HepG2 (cell line): ENCODE measurements at regions not wholly inside any gene's neighbourhood (a gene's known extent, or its start where the extent isn't known, plus 50 kb on each side); places are given as distances from the start of the nearest gene placed in this dataset.

Experiments used
- ATAC-seq: fragments of 200-7000 bp; cut with Tn5 transposase; 3 replicates; pipeline ENCODE4 v1.9.1; 2020; ENCODE audit warnings: mild to moderate bottlenecking, moderate library complexity
- BruUV-seq: library from RNA; stranded (reverse); fragments of 400-500 nt; replicated peaks from 2 replicates; lab custom pipeline; 2021; lab: Mats Ljungman, UMichigan
- CTCF ChIA-PET: fragments of 300-600 bp; formaldehyde crosslinking; extraction: SDS; loops from one replicate; lab custom pipeline; 2021; ENCODE audit warnings: low total read pairs, inconsistent platforms, low intra/inter-chr PET ratio; lab: Yijun Ruan, JAX
- POLR2A ChIA-PET: fragments of 350-600 bp; sonication (Branson Sonifier 250); formaldehyde crosslinking; loops from one replicate; lab custom pipeline; 2020; ENCODE audit warnings: antibody characterized with exemption, inconsistent platforms; lab: Yijun Ruan, JAX
- DNase-seq: peaks from one replicate; pipeline ENCODE4 v3.0.0-alpha.2; 2015; ENCODE audit warnings: low spot score
- FAIRE-seq: peaks from 3 replicates; lab custom pipeline; 2011; peaks lifted over from hg19 to GRCh38; lab: Jason Lieb, UNC
- H2AFZ ChIP-seq: one replicate; pipeline ENCODE4 v1.6.1; 2011; ENCODE audit warnings: low read length, inconsistent platforms
- H3K27ac ChIP-seq: fragments of 300-600 bp; 3 replicates; pipeline ENCODE4 v1.8.0; 2011; ENCODE audit warnings: mixed run types, mild to moderate bottlenecking, mixed read lengths, low read length, inconsistent platforms; ENCODE audit not compliant: insufficient read depth; ENCODE audit errors: extremely low read length
- H3K27me3 ChIP-seq, 2 experiments: fragments of 200-600 bp in 1 of 2; 2 replicates in 1 of 2; 3 replicates in 1 of 2; pipeline versions ENCODE4 v1.6.0 to v1.8.0; 2011; ENCODE audit warnings: low read length in 2 of 2, mild to moderate bottlenecking in 2 of 2, moderate library complexity in 2 of 2, inconsistent platforms in 1 of 2; ENCODE audit not compliant: insufficient read depth in 2 of 2, control insufficient read depth in 1 of 2
- H3K36me3 ChIP-seq, 2 experiments: fragments of 200-600 bp in 1 of 2; replicated peaks in 1 of 2; 2 replicates in 1 of 2; 3 replicates in 1 of 2; pipeline versions ENCODE4 v1.5.1 to v1.8.0; 2011; ENCODE audit warnings: low read length in 2 of 2, inconsistent platforms in 1 of 2; ENCODE audit not compliant: insufficient read depth in 2 of 2, control insufficient read depth in 1 of 2
- H3K4me1 ChIP-seq: 2 replicates; pipeline ENCODE4 v1.5.1; 2012; ENCODE audit warnings: low read length, inconsistent platforms; ENCODE audit not compliant: insufficient read depth
- H3K4me2 ChIP-seq: 2 replicates; pipeline ENCODE4 v1.6.0; 2011; ENCODE audit warnings: low read depth, low read length, inconsistent platforms
- H3K4me3 ChIP-seq, 3 experiments: fragments of 200-600 bp in 1 of 3; sonication (generic), shearing (Covaris generic) in 1 of 3; replicated peaks in 1 of 3; 2 replicates each; pipeline ENCODE4 v1.5.1; 2011 to 2016; ENCODE audit warnings: low read length in 3 of 3, inconsistent platforms in 2 of 3, low read depth in 2 of 3, mild to moderate bottlenecking in 2 of 3, control low read depth in 1 of 3, mixed read lengths in 1 of 3; ENCODE audit not compliant: insufficient read depth in 1 of 3
- H3K79me2 ChIP-seq: one replicate; pipeline ENCODE4 v1.6.1; 2011; ENCODE audit warnings: low read length, inconsistent platforms; ENCODE audit not compliant: insufficient read depth
- H3K9ac ChIP-seq: 2 replicates; pipeline ENCODE4 v1.6.0; 2011; ENCODE audit warnings: mild to moderate bottlenecking, low read depth, low read length, inconsistent platforms; ENCODE audit not compliant: insufficient read depth
- H3K9me3 ChIP-seq: 2 replicates; pipeline ENCODE4 v1.5.1; 2012; ENCODE audit warnings: mild to moderate bottlenecking, low read length
- H4K20me1 ChIP-seq: 2 replicates; pipeline ENCODE4 v1.6.0; 2011; ENCODE audit warnings: inconsistent platforms, mild to moderate bottlenecking, low read length, moderate library complexity; ENCODE audit not compliant: insufficient read depth
- DDIT3 ChIP-seq: sonication (generic); formaldehyde crosslinking; IDR thresholded peaks from 2 replicates; pipeline ENCODE4 v1.4.0; 2020; ENCODE audit warnings: mild to moderate bottlenecking, missing genetic modification reagents
- ELF3 ChIP-seq: IDR thresholded peaks from 2 replicates; pipeline ENCODE4 v1.6.1; 2016; ENCODE audit warnings: missing genetic modification reagents, missing compliant biosample characterization
- FOXP1 ChIP-seq, 2 experiments: fragments of 450-650 bp in 1 of 2; IDR thresholded peaks; 2 replicates each; pipeline ENCODE4 v1.6.1; 2017 to 2018; ENCODE audit warnings: antibody characterized with exemption in 1 of 2
- GATAD2A ChIP-seq: IDR thresholded peaks from 2 replicates; pipeline ENCODE4 v1.6.1; 2016
- SIN3A ChIP-seq: IDR thresholded peaks from 2 replicates; pipeline ENCODE4 v1.6.1; 2011; ENCODE audit warnings: low read depth, mild to moderate bottlenecking, control low read depth, low read length, borderline replicate concordance
- SMYD3 ChIP-seq: sonication (generic); formaldehyde crosslinking; IDR thresholded peaks from 2 replicates; pipeline ENCODE4 v1.8.1; 2023; ENCODE audit warnings: mild to moderate bottlenecking, missing genetic modification reagents
- TBL1XR1 ChIP-seq: fragments of 150-350 bp; IDR thresholded peaks from 2 replicates; pipeline ENCODE4 v1.6.1; 2014; ENCODE audit warnings: borderline replicate concordance, low read length; ENCODE audit not compliant: partially characterized antibody
- XRCC5 ChIP-seq: fragments of 200-400 bp; formaldehyde crosslinking; optimal IDR thresholded peaks from 2 replicates; pipeline ENCODE3; 2017; ENCODE audit warnings: mild to moderate bottlenecking, low read length
- ZBTB25 ChIP-seq: IDR thresholded peaks from 2 replicates; pipeline ENCODE4 v1.6.1; 2018; ENCODE audit warnings: missing genetic modification reagents
- ZNF331 ChIP-seq: sonication (generic); formaldehyde crosslinking; IDR thresholded peaks from 2 replicates; pipeline ENCODE4 v1.4.0; 2020; ENCODE audit warnings: missing genetic modification reagents
- ZNF512B ChIP-seq: sonication (generic); formaldehyde crosslinking; IDR thresholded peaks from 2 replicates; pipeline ENCODE4 v1.5.1; 2020; ENCODE audit warnings: missing genetic modification reagents, mild to moderate bottlenecking, borderline replicate concordance
- ZNF703 ChIP-seq: sonication (generic); formaldehyde crosslinking; IDR thresholded peaks from 2 replicates; pipeline ENCODE4 v1.5.1; 2020; ENCODE audit warnings: missing genetic modification reagents, mild to moderate bottlenecking, moderate library complexity, borderline replicate concordance
- WGBS: methylation state at CpG from one replicate; pipeline ENCODE4 v1.1.6; 2017; ENCODE audit warnings: low lambda C conversion rate; 5-methylcytosine and 5-hydroxymethylcytosine counted together
- in situ Hi-C: cut with HindIII; loops from 2 replicates; pipeline ENCODE4 v1.10.0; 2017; ENCODE audit warnings: low pct_unique_long_range_greater_than_20kb; ENCODE audit not compliant: extremely low pct_ligation_motif_present
- intact Hi-C: fragments of 100-400 bp; cut with micrococcal nuclease; formaldehyde crosslinking; loops from one replicate; pipeline ENCODE4 v1.10.0; 2022; ENCODE audit not compliant: unreplicated experiment

- H3K79me2 ChIP-seq = no peaks in the 10 kb centered on the region
- H3K27ac ChIP-seq = no peak overlapping the region
- intact Hi-C loops (no loop called here), in situ Hi-C loops (no loop called here)
- H4K20me1 ChIP-seq = no peaks in the 10 kb centered on the region
- H3K4me3 ChIP-seq = no peak overlapping the region
- TF ChIP-seq ELF3 (CRISPR knock-in tag) = no peak
- TF ChIP-seq ZBTB25 (CRISPR knock-in tag) = no peak
- no peak for TF ChIP-seq ZNF331 (CRISPR knock-in tag)
- TF ChIP-seq GATAD2A (CRISPR knock-in tag) = no peak
- TF ChIP-seq FOXP1 (IDR thresholded peaks at IDR 0.05) = no peak
- TF ChIP-seq FOXP1 (CRISPR knock-in tag; IDR thresholded peaks at IDR 0.05) = no peak
- no peak for TF ChIP-seq DDIT3 (CRISPR knock-in tag)
- TF ChIP-seq SIN3A = no peak
- TF ChIP-seq XRCC5 = no peak
- no peak for TF ChIP-seq ZNF703
- H3K4me2 ChIP-seq = no peak overlapping the region
- no peaks in the 10 kb centered on the region for H3K9me3 ChIP-seq
- no peaks in the 10 kb centered on the region for H3K27me3 ChIP-seq
- DNase-seq (no peak), FAIRE-seq (no peak), ATAC-seq (no peak)
- no peak overlapping the region for H3K9ac ChIP-seq
- H3K36me3 ChIP-seq = no peaks in the 10 kb centered on the region
- no TSS peak for BruUV-seq
- H3K4me1 ChIP-seq = no peaks in the 10 kb centered on the region
- ChIA-PET CTCF (no interaction called here), POLR2A (no interaction called here)
- no peak overlapping the region for H2AFZ ChIP-seq
Measured at GRCh38 chr13:61138857-61139256, 276.8 kb downstream of the PCDH20 start.

- DNase-seq = no peak
- no peak for FAIRE-seq
- CTCF ChIA-PET = no interaction called here
- H4K20me1 ChIP-seq = no peaks in the 10 kb centered on the region
- H3K4me2 ChIP-seq = no peak overlapping the region
- H3K27me3 ChIP-seq = no peaks in the 10 kb centered on the region
- no peak overlapping the region for H3K27ac ChIP-seq
- no peaks in the 10 kb centered on the region for H3K36me3 ChIP-seq
- no peaks in the 10 kb centered on the region for H3K9me3 ChIP-seq
- no peak overlapping the region for H3K4me3 ChIP-seq
- H3K4me1 ChIP-seq = no peaks in the 10 kb centered on the region
- no TSS peak for BruUV-seq
- TF ChIP-seq SMYD3 (CRISPR knock-in tag) (no peak), TBL1XR1 (no peak), ZNF512B (CRISPR knock-in tag) (no peak)
- TF ChIP-seq, all 625 proteins: peak for 0
- POLR2A ChIA-PET = no interaction called here
- H2AFZ ChIP-seq = no peak overlapping the region
- H3K79me2 ChIP-seq = no peaks in the 10 kb centered on the region
- H3K9ac ChIP-seq = no peak overlapping the region
- in situ Hi-C loops (no loop called here), intact Hi-C loops (no loop called here)
- WGBS = 0% methylated on average over 1 of the region's 1 CpG
- no peak for ATAC-seq
Measured at GRCh38 chr13:61136515-61136914, 279.1 kb downstream of the PCDH20 start.
